ENCODE measurements at regions not wholly inside any gene's neighbourhood (a gene's known extent, or its start where the extent isn't known, plus 50 kb on each side); places are given as distances from the start of the nearest gene placed in this dataset.
"Not testable (repeated sequence)": the region's sequence is repeated elsewhere in the genome, so short reads cannot be mapped to it uniquely, and the experiment has no call there.

DNA sequence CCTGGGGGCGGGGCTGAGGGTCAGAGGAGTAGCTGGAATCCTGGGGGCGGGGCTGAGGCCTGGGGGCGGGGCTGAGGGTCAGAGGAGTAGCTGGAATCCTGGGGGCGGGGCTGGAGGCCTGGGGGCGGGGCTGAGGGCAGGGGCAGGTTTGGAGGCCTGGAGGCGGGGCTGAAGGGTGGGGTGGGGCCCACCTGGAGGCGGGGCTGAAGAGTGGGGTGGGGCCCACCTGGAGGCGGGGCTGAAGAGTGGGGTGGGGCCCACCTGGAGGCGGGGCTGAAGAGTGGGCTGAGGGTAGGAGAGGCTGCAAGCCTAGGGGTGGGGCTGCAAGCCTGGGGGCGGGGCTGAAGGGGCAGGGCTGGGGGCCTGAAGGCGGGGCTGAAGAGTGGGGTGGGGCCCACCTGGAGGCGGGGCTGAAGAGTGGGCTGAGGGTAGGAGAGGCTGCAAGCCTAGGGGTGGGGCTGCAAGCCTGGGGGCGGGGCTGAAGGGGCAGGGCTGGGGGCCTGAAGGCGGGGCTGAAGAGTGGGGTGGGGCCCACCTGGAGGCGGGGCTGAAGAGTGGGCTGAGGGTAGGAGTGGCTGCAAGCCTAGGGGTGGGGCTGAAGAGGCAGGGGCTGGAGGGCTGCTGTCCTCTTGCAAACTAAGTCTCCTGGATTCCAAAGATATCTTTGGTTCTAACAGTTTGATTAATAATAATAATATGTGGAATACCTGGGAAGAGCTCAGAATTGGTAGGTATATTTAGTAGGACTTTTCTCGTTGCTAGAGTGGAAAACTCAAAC lies 1329.7 kb downstream of the BRD1 start:
- TF ChIP-seq, protein P1, sequence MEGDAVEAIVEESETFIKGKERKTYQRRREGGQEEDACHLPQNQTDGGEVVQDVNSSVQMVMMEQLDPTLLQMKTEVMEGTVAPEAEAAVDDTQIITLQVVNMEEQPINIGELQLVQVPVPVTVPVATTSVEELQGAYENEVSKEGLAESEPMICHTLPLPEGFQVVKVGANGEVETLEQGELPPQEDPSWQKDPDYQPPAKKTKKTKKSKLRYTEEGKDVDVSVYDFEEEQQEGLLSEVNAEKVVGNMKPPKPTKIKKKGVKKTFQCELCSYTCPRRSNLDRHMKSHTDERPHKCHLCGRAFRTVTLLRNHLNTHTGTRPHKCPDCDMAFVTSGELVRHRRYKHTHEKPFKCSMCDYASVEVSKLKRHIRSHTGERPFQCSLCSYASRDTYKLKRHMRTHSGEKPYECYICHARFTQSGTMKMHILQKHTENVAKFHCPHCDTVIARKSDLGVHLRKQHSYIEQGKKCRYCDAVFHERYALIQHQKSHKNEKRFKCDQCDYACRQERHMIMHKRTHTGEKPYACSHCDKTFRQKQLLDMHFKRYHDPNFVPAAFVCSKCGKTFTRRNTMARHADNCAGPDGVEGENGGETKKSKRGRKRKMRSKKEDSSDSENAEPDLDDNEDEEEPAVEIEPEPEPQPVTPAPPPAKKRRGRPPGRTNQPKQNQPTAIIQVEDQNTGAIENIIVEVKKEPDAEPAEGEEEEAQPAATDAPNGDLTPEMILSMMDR (IDR thresholded peaks at IDR 0.05), result not testable (repeated sequence)
- TF ChIP-seq EP300, POLR2A (IDR thresholded peaks at IDR 0.05): not testable (repeated sequence)
